ENCODE measurements at regions not wholly inside any gene's neighbourhood (a gene's known extent, or its start where the extent isn't known, plus 50 kb on each side); places are given as distances from the start of the nearest gene placed in this dataset.

DNA sequence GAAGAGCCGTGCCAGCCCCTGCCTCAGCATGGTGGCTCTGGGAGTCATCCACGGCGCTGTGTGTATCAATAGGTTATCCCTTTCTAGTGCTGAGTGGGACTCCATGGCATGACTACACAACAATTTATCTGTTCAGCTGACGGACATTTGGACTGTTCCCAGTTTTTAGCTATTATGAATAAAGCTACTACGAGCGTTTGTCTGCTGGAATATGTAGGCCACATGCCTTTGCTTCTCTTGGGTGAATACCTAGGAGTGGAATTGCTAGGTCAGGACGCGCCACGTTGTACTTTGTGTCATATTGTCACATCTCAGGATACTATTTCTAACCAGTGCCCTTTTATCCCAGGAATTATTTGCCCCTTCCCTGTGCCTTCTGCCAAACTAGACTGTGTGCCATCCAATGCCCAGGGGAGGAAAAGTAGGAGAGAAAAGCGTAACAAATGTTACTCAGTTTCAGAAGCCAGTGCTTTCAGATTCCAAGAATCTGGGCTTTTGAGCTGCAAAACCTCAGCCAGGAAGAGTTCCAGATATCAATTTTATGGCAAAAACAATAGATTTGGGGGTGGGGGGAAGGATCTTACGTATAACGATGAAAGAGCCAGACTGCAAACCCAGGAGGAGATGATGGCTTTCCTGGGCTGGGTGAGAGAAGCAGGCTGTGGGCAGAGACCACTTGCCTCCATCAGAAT lies 62.5 kb upstream of the NCOR2 start:
- H3K9me3 Mint-ChIP-seq: peaks cover 5% of the 10 kb centered on the region
- peaks cover 6% of the 10 kb centered on the region for H3K36me3 Mint-ChIP-seq
- DNase-seq (ENCODE audit: extremely low spot score, unreplicated experiment): no peak
- H3K4me1 Mint-ChIP-seq (ENCODE audit: unreplicated experiment): peaks cover 50% of the 10 kb centered on the region
- peak overlapping the region; percentile 56 for H3K27ac Mint-ChIP-seq
- TF ChIP-seq CTCF (conservative IDR thresholded peaks at IDR 0.05): no peak
- peaks cover 3% of the 10 kb centered on the region for H3K27me3 Mint-ChIP-seq
- no peak overlapping the region for H3K4me3 Mint-ChIP-seq

GRCh38 chr12:124629117-124629516 lies 61.7 kb upstream of the NCOR2 start:
- peaks cover 50% of the 10 kb centered on the region for H3K4me1 Mint-ChIP-seq (ENCODE audit: unreplicated experiment)
- peaks cover 6% of the 10 kb centered on the region for H3K36me3 Mint-ChIP-seq
- H3K27me3 Mint-ChIP-seq: peaks cover 3% of the 10 kb centered on the region
- TF ChIP-seq CTCF (conservative IDR thresholded peaks at IDR 0.05): no peak
- DNase-seq (ENCODE audit: extremely low spot score, unreplicated experiment): no peak
- no peak overlapping the region for H3K27ac Mint-ChIP-seq
- H3K4me3 Mint-ChIP-seq: no peak overlapping the region
- H3K9me3 Mint-ChIP-seq: peaks cover 5% of the 10 kb centered on the region

- Mint-ChIP-seq H3K27me3 (no peaks in the 10 kb centered on the region), H3K9me3 (peaks cover under 1% of the 10 kb centered on the region), H3K4me1 (ENCODE audit: unreplicated experiment) (peaks cover 38% of the 10 kb centered on the region), H3K36me3 (peaks cover under 1% of the 10 kb centered on the region), H3K27ac (peak overlapping the region; percentile 8), H3K4me3 (no peak overlapping the region)
- TF ChIP-seq CTCF (conservative IDR thresholded peaks at IDR 0.05): no peak
- no peak for DNase-seq (ENCODE audit: extremely low spot score, unreplicated experiment)
Observed at GRCh38 chr12:124627956-124628355, 60.5 kb upstream of the NCOR2 start.

GRCh38 chr12:124626971-124627411 lies 59.6 kb upstream of the NCOR2 start:
- Mint-ChIP-seq H3K4me1 (ENCODE audit: unreplicated experiment) (peaks cover 30% of the 10 kb centered on the region), H3K27me3 (no peaks in the 10 kb centered on the region), H3K36me3 (no peaks in the 10 kb centered on the region), H3K4me3 (no peak overlapping the region), H3K27ac (no peak overlapping the region), H3K9me3 (no peaks in the 10 kb centered on the region)
- TF ChIP-seq CTCF (conservative IDR thresholded peaks at IDR 0.05): no peak
- DNase-seq (ENCODE audit: extremely low spot score, unreplicated experiment): no peak

- Mint-ChIP-seq H3K9me3 (no peaks in the 10 kb centered on the region), H3K4me3 (peak overlapping the region; percentile 44), H3K36me3 (no peaks in the 10 kb centered on the region), H3K4me1 (ENCODE audit: unreplicated experiment) (peaks cover 31% of the 10 kb centered on the region), H3K27me3 (no peaks in the 10 kb centered on the region), H3K27ac (peak overlapping the region; percentile 13)
- TF ChIP-seq CTCF (conservative IDR thresholded peaks at IDR 0.05): no peak
- DNase-seq (ENCODE audit: extremely low spot score, unreplicated experiment): no peak
Observed at GRCh38 chr12:124625867-124626675, 58.7 kb upstream of the NCOR2 start.

Data from type B pancreatic cell (in vitro differentiated cells).